Thyroid gland (tissue), 4 donors: ENCODE measurements at regions not wholly inside any gene's neighbourhood (a gene's known extent, or its start where the extent isn't known, plus 50 kb on each side); places are given as distances from the start of the nearest gene placed in this dataset.

Experiments used
- DNase-seq, 2 donors: peaks; one replicate each; pipeline ENCODE4 v3.0.0-alpha.2; 2019
- H3K27ac ChIP-seq, 3 donors: fragments of 200-600 bp; sonication (generic); 1 replicate in 2 of 3; 2 replicates in 1 of 3; pipeline ENCODE4 v1.5.1; 2016 to 2019; ENCODE audit warnings: mild to moderate bottlenecking in 1 of 3, moderate library complexity in 1 of 3
- H3K27me3 ChIP-seq: fragments of 200-600 bp; sonication (generic); one replicate; pipeline ENCODE4 v1.5.1; 2019
- H3K36me3 ChIP-seq, 2 donors: fragments of 200-600 bp; sonication (generic); one replicate each; pipeline ENCODE4 v1.5.1; 2016 to 2019
- H3K4me1 ChIP-seq, 2 donors: fragments of 200-600 bp; sonication (generic); one replicate each; pipeline ENCODE4 v1.5.1; 2017 to 2019
- H3K4me3 ChIP-seq, 3 donors: fragments of 200-600 bp; sonication (generic); replicated peaks in 1 of 3; 1 replicate in 2 of 3; 2 replicates in 1 of 3; pipeline ENCODE4 v1.5.1; 2016; ENCODE audit warnings: mild to moderate bottlenecking in 1 of 3
- H3K9me3 ChIP-seq: fragments of 200-600 bp; sonication (generic); one replicate; pipeline ENCODE4 v1.5.1; 2017
- POLR2A ChIP-seq, 2 donors: fragments of 450-650 bp; IDR thresholded peaks; one replicate each; pipeline ENCODE4 v1.6.1; 2017; ENCODE audit warnings: antibody characterized with exemption in 2 of 2, mild to moderate bottlenecking in 2 of 2, moderate library complexity in 1 of 2
- WGBS, 2 donors: methylation state at CpG; one replicate each; pipeline ENCODE4 v1.1.5; 2017; 5-methylcytosine and 5-hydroxymethylcytosine counted together
- intact Hi-C: fragments of 100-400 bp; cut with DNase I; formaldehyde crosslinking; loops from one replicate; pipeline ENCODE4 v1.15.1; 2023
- TF ChIP-seq, protein P1 (sequence below), 6 experiments: fragments of 200-600 bp in 3 of 6; fragments of 450-650 bp in 3 of 6; sonication (generic) in 3 of 6; IDR thresholded peaks; one replicate each; pipeline ENCODE4 v1.5.1; 2016 to 2019; ENCODE audit warnings: antibody characterized with exemption in 6 of 6, mild to moderate bottlenecking in 2 of 6, inconsistent platforms in 1 of 6, moderate library complexity in 1 of 6

DNA sequence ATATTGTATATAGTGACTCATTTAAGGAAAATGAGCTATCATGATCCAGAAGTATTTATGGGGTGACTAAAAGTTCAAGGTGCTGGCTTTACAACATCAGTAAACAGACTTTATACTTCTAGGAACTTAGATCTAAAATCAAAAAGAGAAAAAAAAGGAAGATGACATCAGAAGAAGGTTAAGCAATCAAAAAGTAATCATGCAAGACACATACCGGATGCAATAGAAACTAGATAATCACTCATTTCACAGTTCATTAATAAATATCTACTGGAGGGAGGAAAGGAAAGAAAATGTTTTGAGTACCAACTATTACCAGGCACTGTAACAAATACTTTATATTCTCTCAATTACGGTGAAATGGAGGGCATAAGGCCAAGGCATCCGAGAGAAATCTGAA, 276.4 kb downstream of the SPRY1 start:
- no peaks in the 10 kb centered on the region for H3K4me1 ChIP-seq
- no peak for TF ChIP-seq POLR2A (IDR thresholded peaks at IDR 0.05)
- TF ChIP-seq, protein P1, sequence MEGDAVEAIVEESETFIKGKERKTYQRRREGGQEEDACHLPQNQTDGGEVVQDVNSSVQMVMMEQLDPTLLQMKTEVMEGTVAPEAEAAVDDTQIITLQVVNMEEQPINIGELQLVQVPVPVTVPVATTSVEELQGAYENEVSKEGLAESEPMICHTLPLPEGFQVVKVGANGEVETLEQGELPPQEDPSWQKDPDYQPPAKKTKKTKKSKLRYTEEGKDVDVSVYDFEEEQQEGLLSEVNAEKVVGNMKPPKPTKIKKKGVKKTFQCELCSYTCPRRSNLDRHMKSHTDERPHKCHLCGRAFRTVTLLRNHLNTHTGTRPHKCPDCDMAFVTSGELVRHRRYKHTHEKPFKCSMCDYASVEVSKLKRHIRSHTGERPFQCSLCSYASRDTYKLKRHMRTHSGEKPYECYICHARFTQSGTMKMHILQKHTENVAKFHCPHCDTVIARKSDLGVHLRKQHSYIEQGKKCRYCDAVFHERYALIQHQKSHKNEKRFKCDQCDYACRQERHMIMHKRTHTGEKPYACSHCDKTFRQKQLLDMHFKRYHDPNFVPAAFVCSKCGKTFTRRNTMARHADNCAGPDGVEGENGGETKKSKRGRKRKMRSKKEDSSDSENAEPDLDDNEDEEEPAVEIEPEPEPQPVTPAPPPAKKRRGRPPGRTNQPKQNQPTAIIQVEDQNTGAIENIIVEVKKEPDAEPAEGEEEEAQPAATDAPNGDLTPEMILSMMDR (IDR thresholded peaks at IDR 0.05) = no peak
- H3K4me3 ChIP-seq = no peak overlapping the region
- H3K9me3 ChIP-seq = no peaks in the 10 kb centered on the region
- 72% methylated on average over 3 of the region's 3 CpGs for WGBS, 2 donors
- intact Hi-C loops = no loop called here
- H3K27ac ChIP-seq = no peak overlapping the region
- no peaks in the 10 kb centered on the region for H3K27me3 ChIP-seq
- no peak for DNase-seq
- H3K36me3 ChIP-seq = no peaks in the 10 kb centered on the region

DNA sequence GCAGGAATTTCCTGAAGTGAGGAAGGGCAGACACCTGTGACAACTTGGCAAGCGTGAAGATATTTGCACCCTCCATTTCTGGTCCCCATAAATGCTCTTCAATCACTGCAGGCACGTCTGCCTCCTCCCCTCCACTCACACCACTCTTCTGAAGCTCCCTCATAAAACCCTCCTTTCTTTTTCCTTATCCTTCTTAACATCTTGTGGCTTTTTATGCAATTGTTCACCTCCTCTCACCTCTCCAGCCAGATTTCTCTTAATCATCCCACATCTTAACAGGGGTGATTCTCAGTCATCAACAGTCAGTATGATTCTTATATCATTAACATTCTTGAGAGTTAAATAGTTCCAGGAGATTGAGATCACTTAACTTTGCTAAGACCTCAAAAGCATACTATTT, 277.4 kb downstream of the SPRY1 start:
- Histone ChIP-seq H3K36me3 (no peaks in the 10 kb centered on the region), H3K27ac (no peak overlapping the region), H3K4me1 (no peaks in the 10 kb centered on the region), H3K4me3 (no peak overlapping the region), H3K9me3 (no peaks in the 10 kb centered on the region), H3K27me3 (no peaks in the 10 kb centered on the region)
- TF ChIP-seq POLR2A (IDR thresholded peaks at IDR 0.05) = no peak
- TF ChIP-seq, protein P1 (IDR thresholded peaks at IDR 0.05) = no peak
- intact Hi-C loops = no loop called here
- WGBS, 2 donors = 74 to 79% methylated on average over 2 of the region's 2 CpGs
- no peak for DNase-seq

DNA sequence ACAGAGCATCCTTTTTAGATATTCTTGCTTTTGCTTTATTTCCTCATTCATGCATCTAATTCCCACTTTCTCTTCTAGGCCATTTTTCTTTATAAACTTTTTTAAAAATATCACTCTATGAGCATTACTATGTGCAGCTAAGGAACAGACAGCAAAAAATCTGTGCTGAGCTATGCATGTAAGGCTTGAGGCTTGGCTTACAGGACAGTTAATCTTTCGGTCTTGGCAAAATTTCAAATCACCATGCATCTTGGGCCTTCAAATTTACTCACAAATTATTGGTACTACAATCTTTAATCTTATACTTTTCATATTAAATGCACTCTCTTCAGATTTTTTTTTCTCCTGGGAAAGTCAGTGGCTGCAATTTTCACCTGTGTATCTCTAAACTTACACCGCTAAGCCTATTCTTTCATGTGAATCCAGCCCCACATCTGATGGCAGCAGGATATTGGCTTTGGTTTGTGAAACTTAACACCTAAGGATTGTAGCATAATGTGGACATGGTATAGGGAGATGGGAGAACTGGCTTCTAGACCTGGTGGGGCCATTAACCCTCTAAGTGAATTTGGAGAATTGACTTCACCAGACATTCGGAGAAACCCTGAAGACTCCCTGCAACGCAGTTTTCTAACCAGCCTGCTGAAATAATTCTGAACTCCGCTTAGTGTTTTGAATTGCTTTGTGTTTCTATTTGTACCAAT, 278.3 kb downstream of the SPRY1 start:
- H3K9me3 ChIP-seq = no peaks in the 10 kb centered on the region
- H3K4me1 ChIP-seq = no peaks in the 10 kb centered on the region
- H3K27me3 ChIP-seq = no peaks in the 10 kb centered on the region
- DNase-seq = no peak
- TF ChIP-seq POLR2A (IDR thresholded peaks at IDR 0.05) = no peak
- TF ChIP-seq, protein P1 (IDR thresholded peaks at IDR 0.05) = no peak
- H3K27ac ChIP-seq = peak overlapping the region in 1 of 3 donors; percentile 12
- H3K36me3 ChIP-seq = no peaks in the 10 kb centered on the region
- H3K4me3 ChIP-seq = no peak overlapping the region
- 85 to 86% methylated on average over 5 of the region's 5 CpGs for WGBS, 2 donors
- intact Hi-C loops = no loop called here

DNA sequence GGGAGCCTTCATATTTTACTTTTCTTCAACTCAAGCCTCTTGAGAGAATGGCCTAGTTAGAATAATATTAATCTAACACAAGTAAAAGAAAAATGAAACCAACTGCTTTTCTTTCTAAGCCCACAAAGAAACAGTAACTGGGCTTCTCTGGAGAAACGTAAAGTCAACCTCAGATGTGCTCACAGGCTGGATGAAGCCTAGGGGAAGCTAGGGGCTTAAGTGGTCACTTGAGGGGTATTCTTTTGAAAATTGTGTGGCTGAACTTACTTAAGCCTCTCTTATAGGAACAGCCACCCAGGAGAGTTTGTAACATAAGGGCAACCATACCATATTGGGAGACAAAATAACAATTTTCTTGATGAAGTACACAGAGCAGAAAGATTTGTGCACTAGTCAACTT, 279.0 kb downstream of the SPRY1 start:
- H3K4me1 ChIP-seq = no peaks in the 10 kb centered on the region
- intact Hi-C loops = no loop called here
- TF ChIP-seq, protein P1 (IDR thresholded peaks at IDR 0.05) = no peak
- TF ChIP-seq POLR2A (IDR thresholded peaks at IDR 0.05) = no peak
- no peak overlapping the region for H3K4me3 ChIP-seq
- H3K36me3 ChIP-seq = no peaks in the 10 kb centered on the region
- peak overlapping the region in 1 of 3 donors; percentile 12 for H3K27ac ChIP-seq
- WGBS, 2 donors = 57 to 91% methylated on average over 1 of the region's 1 CpG
- DNase-seq = no peak
- no peaks in the 10 kb centered on the region for H3K27me3 ChIP-seq
- H3K9me3 ChIP-seq = no peaks in the 10 kb centered on the region

DNA sequence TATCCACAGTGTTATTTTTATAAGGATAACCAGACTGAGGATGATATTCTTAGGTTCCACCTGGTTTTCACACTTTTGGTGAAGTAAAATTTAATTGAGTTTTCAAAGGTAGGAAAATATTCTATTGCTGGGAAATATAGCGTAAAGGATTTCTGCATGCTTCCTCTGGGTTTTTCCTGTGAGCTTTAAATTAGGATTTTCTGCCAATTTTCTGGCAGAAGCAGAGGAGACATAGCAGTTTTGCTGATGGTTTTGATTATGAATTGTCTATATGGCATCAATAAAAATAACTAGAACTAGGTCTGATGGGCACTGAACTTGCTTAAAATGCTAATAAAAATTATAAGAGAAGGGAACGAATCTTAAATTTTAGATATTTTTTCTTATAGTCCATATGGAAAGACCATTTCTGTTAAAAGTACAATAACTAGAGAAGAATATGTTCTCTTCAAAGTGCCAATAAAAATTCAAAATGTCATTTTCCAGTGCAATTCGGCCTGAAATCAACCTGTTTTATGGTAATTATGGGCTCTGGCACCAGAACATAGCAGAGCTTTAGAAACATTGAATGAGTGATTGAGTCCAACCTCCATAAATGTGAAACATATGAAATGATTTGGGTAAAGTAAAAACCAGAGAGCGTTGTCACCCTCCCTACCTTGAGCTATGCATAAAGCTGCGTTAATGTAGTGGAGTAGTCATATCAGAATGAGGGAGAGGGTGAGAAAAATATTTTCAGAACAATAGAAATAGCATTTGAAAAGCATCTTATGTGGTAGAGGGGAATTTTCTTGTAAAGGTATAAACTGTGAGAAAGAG, 279.7 kb downstream of the SPRY1 start:
- Histone ChIP-seq H3K36me3 (no peaks in the 10 kb centered on the region), H3K27ac (peak overlapping the region in 1 of 3 donors; percentile 12), H3K4me1 (no peaks in the 10 kb centered on the region), H3K27me3 (no peaks in the 10 kb centered on the region), H3K9me3 (no peaks in the 10 kb centered on the region), H3K4me3 (no peak overlapping the region)
- intact Hi-C loops = no loop called here
- DNase-seq = no peak
- WGBS, 2 donors = 89% methylated on average over 5 of the region's 5 CpGs
- TF ChIP-seq, protein P1 (IDR thresholded peaks at IDR 0.05) = no peak
- TF ChIP-seq POLR2A (IDR thresholded peaks at IDR 0.05) = no peak
